HG03025 (cell line): ENCODE measurements at regions not wholly inside any gene's neighbourhood (a gene's known extent, or its start where the extent isn't known, plus 50 kb on each side); places are given as distances from the start of the nearest gene placed in this dataset.

Experiments used
- ATAC-seq: cut with Tn5 transposase; IDR thresholded peaks from one replicate; pipeline ENCODE4 v1.9.1; 2021; ENCODE audit warnings: mild to moderate bottlenecking, moderate library complexity; ENCODE audit not compliant: unreplicated experiment, low FRiP score

DNA sequence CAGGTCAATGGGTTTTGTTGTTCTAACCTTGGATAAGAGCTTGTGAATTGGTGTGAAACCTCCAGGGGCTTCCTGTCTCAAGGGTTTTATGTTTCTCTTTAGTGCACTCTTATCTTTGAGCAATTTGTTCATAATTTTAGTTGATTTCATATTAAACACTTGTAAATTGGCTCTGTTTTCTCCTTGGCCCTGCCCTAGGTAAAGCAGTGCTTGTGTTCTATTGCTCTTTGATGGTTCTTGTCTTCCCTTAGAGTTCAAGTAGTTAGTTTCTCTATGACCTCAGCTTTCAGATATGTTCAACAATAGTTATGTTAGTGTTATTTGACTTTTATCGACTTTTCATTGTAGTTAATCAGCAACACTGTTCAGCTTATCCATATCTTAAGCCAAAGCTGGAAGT, 566.4 kb upstream of the POT1 start:
- ATAC-seq, result no peak

DNA sequence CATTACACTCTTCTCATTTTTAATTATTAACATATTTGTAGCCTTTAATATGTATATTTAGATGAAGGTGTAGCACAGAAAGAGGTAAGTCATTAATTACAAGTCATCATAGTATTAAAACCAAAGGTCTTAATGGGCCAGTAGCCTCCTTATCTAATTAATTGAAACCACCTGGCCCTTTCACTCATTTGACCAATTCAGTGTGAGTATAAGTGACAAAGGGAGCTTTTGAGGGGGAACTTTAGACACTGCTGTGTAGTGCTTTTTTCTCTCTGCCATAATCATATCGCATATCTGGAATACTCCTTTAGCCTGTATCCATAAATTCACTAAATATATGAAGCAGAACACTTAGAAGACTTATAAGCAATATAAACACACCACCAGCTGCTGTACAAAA, 562.9 kb upstream of the POT1 start:
- no peak for ATAC-seq

- ATAC-seq, result no peak
These were observed 561.5 kb upstream of the POT1 start for GRCh38 chr7:125491137-125491536.

DNA sequence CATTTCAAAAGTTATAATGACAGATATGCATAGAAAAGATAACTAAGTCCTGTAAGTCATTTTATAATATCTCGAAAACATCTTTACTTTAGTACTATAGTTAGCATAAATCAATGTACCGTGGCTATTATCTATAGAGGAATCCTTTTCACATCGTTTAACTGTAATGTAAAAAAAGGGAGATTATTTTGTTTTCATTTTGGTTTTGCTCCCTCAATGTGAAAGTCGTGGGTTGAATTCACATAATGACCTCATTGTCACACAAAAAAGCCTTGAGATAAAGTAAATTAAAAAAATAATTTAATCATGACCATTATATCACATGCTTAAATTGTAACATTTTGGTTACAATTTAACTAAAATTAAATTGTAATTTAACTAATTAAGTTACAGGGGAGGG, 560.5 kb upstream of the POT1 start:
- no peak for ATAC-seq

DNA sequence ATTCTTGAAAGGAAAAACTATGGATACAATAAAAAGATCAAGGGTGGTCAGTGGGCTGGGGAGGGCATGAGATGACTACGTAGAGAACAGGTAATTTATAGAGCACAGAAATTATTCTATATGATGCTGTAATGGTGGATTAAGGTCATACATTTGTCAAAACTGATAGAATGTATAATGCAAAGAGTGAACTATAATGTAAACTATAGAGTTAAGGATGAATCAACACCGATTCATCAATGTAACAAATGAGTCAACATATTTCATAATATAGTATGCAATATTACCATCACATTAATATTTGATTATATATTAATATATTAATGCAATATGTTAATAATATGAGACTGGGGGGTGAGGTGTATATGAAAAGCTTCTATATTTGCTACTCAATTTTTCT, 555.6 kb upstream of the POT1 start:
- no peak for ATAC-seq

DNA sequence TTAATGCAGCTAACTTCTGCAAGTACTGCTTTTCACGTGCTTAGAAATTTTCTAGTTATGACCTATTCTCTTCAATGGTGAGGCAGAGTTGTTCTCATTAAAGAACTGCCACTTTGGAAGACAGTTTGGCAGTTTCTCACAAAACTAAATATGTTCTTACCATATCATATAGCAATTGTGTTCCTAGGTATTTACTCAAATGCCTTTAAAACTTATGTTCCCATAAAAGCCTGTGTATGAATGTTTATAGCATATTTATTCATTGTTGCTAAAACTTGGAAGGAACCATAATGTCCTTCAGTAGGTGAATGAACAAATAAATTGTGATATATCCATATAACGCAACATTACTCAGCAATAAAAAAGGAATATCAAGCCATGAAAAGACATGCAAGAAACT, 555.1 kb upstream of the POT1 start:
- no peak for ATAC-seq

DNA sequence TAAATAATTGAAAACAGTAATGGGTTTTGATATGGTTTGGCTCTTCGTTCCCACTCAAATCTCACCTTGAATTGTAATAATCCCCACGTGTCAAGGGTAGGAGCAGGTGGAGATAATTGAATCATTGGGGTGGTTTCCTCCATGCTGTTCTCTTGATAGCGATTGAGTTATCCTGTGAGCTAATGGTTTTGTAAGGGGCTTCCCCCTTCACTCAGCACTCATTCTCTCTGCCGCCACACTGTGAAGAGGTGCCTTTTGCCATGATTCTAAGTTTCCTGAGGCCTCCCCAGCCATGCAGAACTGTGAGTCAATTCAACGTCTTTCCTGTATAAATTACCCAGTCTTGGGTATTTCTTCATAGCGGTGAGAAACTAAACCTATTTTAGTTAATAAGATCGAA, 551.7 kb upstream of the POT1 start:
- ATAC-seq, result no peak

GRCh38 chr7:125480762-125481161, 551.1 kb upstream of the POT1 start:
- no peak for ATAC-seq

DNA sequence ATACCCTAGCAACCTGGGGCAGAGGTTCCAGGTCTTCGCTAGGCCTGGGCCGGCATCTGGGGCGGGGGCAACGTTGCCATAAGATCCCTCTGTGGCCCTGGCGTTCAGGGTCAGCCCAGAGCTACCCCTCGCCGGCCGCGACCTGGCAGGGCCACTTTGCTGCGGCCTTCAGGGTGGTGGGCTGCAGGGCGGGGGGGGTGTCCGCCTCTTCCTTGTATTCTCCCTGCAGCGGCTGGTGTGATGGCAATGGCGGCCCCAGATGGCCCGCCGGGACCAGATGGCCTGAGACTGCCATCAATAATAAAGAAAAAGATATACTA, 539.2 kb upstream of the POT1 start:
- no peak for ATAC-seq

- ATAC-seq, result no peak
These were observed 538.6 kb upstream of the POT1 start for GRCh38 chr7:125467996-125468854.

GRCh38 chr7:125465527-125465926, 535.9 kb upstream of the POT1 start:
- ATAC-seq, result no peak

GRCh38 chr7:125462615-125463014, 533.0 kb upstream of the POT1 start:
- ATAC-seq, result no peak

DNA sequence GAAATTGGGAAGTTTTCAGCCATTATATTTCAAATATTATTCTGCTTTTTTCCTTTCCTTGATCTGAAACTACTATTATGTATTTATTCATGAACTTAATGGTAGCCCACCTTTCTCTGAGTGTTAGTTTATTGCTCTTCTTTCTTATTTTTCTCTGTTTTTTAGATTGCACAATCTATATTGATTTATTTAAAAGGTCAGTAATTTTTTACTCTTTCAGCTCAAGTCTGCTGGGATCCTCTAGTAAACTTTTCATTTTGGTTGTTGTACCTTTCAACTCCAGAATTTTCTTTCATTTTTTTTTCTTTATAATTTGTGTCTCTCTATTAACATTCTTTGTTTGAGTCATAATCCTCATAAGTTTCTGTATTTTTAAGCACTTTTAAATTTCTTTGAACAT, 529.4 kb upstream of the POT1 start:
- ATAC-seq, result no peak

DNA sequence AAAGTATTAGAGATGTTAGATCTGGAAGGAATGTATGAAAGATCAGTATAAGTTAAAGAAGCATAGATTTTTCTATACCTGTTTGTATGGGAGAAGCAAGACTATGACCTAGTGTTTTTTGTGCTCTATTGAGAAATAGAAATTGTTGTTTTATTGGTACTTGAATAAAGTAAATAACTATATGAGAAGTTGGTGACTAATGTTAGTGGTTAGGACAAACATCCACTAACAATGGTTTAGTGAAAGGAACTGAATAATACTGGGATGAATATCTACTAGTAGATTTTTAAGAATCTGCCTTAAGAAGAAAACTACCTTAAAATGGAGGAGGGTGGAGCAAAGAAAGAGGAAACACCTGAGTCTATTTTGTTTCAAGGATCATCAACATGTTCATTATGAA, 521.1 kb upstream of the POT1 start:
- no peak for ATAC-seq

- ATAC-seq, result no peak
These were observed 516.2 kb upstream of the POT1 start for GRCh38 chr7:125445836-125446235.

DNA sequence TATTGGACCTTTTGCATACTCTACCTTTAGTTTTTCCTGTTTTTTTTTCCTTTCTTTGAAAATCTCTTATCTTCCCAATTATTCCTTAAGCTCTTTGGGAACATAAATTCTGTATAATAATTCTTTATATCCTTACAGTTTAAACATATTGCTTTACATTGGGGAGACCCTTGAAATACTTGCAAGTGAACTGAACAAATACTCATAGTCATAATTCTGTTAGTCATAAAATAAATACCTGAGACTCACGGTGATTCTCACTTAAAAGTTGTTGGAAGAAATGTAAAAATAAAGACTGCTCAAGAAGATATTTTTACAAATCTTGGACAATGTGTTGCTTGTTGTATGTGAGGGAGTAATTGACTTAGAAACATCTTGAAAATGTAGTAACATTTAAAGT, 515.2 kb upstream of the POT1 start:
- no peak for ATAC-seq

- ATAC-seq, result no peak
These were observed 506.6 kb upstream of the POT1 start for GRCh38 chr7:125436220-125436619.

DNA sequence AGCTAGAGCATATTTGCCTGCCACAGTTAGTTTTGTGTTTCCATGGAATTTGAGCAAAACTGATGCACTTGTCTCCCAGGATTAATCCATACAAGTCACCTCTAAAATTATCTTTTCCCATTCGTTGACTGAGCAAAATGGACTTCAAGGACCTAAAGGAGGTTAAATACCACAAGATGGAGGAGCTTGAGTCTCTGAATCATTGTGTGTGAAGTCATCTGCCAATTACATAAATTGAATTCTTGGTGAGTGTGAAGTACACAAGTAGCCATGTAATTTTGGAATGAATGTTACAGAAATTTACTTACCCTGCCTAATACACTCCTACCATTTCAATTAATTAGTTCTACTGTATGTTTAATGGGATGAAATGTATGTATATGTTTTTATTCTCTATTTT, 501.7 kb upstream of the POT1 start:
- no peak for ATAC-seq

- ATAC-seq, result no peak
These were observed 500.4 kb upstream of the POT1 start for GRCh38 chr7:125430013-125430412.

DNA sequence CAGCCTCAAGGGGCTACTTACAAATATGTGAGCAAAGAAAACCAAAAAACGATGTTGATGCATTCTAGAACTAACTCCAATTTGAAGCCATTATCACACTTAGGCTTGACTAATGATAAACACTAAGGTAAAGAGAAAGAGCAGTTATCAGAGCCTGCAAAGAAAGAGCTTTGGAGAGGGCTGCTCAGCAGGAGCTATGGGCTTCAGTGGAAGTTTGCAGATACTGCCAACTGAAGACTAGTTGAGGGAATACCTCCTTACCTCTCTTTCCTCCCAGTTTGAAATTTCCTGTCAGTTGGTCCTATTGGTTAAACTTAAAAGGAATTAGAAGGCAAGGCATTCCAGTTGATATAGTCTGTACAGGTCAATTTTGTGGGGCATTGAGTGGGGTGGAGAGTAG, 498.1 kb upstream of the POT1 start:
- no peak for ATAC-seq

- ATAC-seq, result no peak
These were observed 495.9 kb upstream of the POT1 start for GRCh38 chr7:125425506-125425905.

GRCh38 chr7:125424721-125425120, 495.1 kb upstream of the POT1 start:
- no peak for ATAC-seq
